HFFc6 (cell line): ENCODE measurements at regions not wholly inside any gene's neighbourhood (a gene's known extent, or its start where the extent isn't known, plus 50 kb on each side); places are given as distances from the start of the nearest gene placed in this dataset.

Experiments used
- DNase-seq: peaks from one replicate; pipeline ENCODE4 v3.0.0-alpha.2; 2018
- H3K27ac Mint-ChIP-seq: 2 replicates; pipeline ENCODE4 v1.8.0; 2020; ENCODE audit warnings: mild to moderate bottlenecking, mixed read lengths
- H3K27me3 Mint-ChIP-seq: 2 replicates; pipeline ENCODE4 v1.8.0; 2021; ENCODE audit warnings: mild to moderate bottlenecking, moderate library complexity, mixed read lengths; ENCODE audit not compliant: insufficient read depth
- H3K36me3 Mint-ChIP-seq: 2 replicates; pipeline ENCODE4 v1.8.0; 2021; ENCODE audit warnings: low read depth, mixed read lengths
- H3K4me1 Mint-ChIP-seq: 2 replicates; pipeline ENCODE4 v1.8.0; 2020; ENCODE audit warnings: low read depth, mixed read lengths
- H3K4me3 Mint-ChIP-seq: 2 replicates; pipeline ENCODE4 v1.8.0; 2020; ENCODE audit warnings: mild to moderate bottlenecking, moderate library complexity, mixed read lengths
- H3K9me3 Mint-ChIP-seq: 2 replicates; pipeline ENCODE4 v1.8.0; 2020; ENCODE audit warnings: mild to moderate bottlenecking, mixed read lengths
- CTCF ChIP-seq: fragments of 200-600 bp; sonication (generic); IDR thresholded peaks from 2 replicates; pipeline ENCODE4 v1.5.0; 2021; ENCODE audit warnings: antibody characterized with exemption, mild to moderate bottlenecking

- no peak overlapping the region for H3K4me3 Mint-ChIP-seq
- H3K4me1 Mint-ChIP-seq: no peaks in the 10 kb centered on the region
- H3K36me3 Mint-ChIP-seq: no peaks in the 10 kb centered on the region
- TF ChIP-seq CTCF: peak; percentile 27; the same call in 1 of the 2 replicates
- H3K27ac Mint-ChIP-seq: no peak overlapping the region
- no peak for DNase-seq
- no peaks in the 10 kb centered on the region for H3K9me3 Mint-ChIP-seq
- H3K27me3 Mint-ChIP-seq: peaks cover 63% of the 10 kb centered on the region
These were observed 80.6 kb downstream of the IRF8 start for GRCh38 chr16:85979605-85980004.

GRCh38 chr16:85980686-85981085 is 81.7 kb downstream of the IRF8 start:
- no peak for TF ChIP-seq CTCF
- no peak overlapping the region for H3K27ac Mint-ChIP-seq
- no peak for DNase-seq

GRCh38 chr16:85981826-85982562 is 83.0 kb downstream of the IRF8 start:
- no peak for DNase-seq
- H3K27ac Mint-ChIP-seq: no peak overlapping the region
- no peaks in the 10 kb centered on the region for H3K9me3 Mint-ChIP-seq
- TF ChIP-seq CTCF: no peak
- H3K27me3 Mint-ChIP-seq: peaks cover 64% of the 10 kb centered on the region
- H3K36me3 Mint-ChIP-seq: no peaks in the 10 kb centered on the region
- no peak overlapping the region for H3K4me3 Mint-ChIP-seq
- H3K4me1 Mint-ChIP-seq: no peaks in the 10 kb centered on the region

More at GRCh38 chr16:85980686-85981085, 81.7 kb downstream of the IRF8 start:
- Mint-ChIP-seq H3K4me3 (no peak overlapping the region), H3K36me3 (no peaks in the 10 kb centered on the region), H3K9me3 (no peaks in the 10 kb centered on the region), H3K4me1 (no peaks in the 10 kb centered on the region), H3K27me3 (peaks cover 61% of the 10 kb centered on the region)

- peaks cover 61% of the 10 kb centered on the region for H3K27me3 Mint-ChIP-seq
- DNase-seq: no peak
- H3K4me3 Mint-ChIP-seq: no peak overlapping the region
- H3K36me3 Mint-ChIP-seq: no peaks in the 10 kb centered on the region
- no peaks in the 10 kb centered on the region for H3K9me3 Mint-ChIP-seq
- no peak for TF ChIP-seq CTCF
- no peak overlapping the region for H3K27ac Mint-ChIP-seq
- H3K4me1 Mint-ChIP-seq: no peaks in the 10 kb centered on the region
These were observed 83.6 kb downstream of the IRF8 start for GRCh38 chr16:85982563-85982939.

GRCh38 chr16:85983064-85983463 is 84.1 kb downstream of the IRF8 start:
- H3K36me3 Mint-ChIP-seq: no peaks in the 10 kb centered on the region
- no peaks in the 10 kb centered on the region for H3K9me3 Mint-ChIP-seq
- peaks cover 56% of the 10 kb centered on the region for H3K27me3 Mint-ChIP-seq
- H3K4me1 Mint-ChIP-seq: no peaks in the 10 kb centered on the region
- no peak for DNase-seq
- H3K4me3 Mint-ChIP-seq: no peak overlapping the region
- H3K27ac Mint-ChIP-seq: no peak overlapping the region
- no peak for TF ChIP-seq CTCF
